IPS DF 6.9 (cell line): ENCODE measurements at regions not wholly inside any gene's neighbourhood (a gene's known extent, or its start where the extent isn't known, plus 50 kb on each side); places are given as distances from the start of the nearest gene placed in this dataset.
"Not testable (repeated sequence)": the region's sequence is repeated elsewhere in the genome, so short reads cannot be mapped to it uniquely, and the experiment has no call there.

Experiments
- DNase-seq: peaks from one replicate; pipeline ENCODE4 v3.0.0-alpha.2; 2013; ENCODE audit warnings: low read depth, low spot score
- H3K27ac ChIP-seq: one replicate; pipeline ENCODE4 v1.5.1; 2013; ENCODE audit warnings: low read length, control low read depth
- H3K27me3 ChIP-seq: 2 replicates; pipeline ENCODE4 v1.6.1; 2013; ENCODE audit warnings: mild to moderate bottlenecking, low read length; ENCODE audit not compliant: control insufficient read depth, insufficient read depth
- H3K36me3 ChIP-seq: 2 replicates; pipeline ENCODE4 v1.6.1; 2013; ENCODE audit warnings: low read length; ENCODE audit not compliant: control insufficient read depth, insufficient read depth
- H3K4me1 ChIP-seq: 2 replicates; pipeline ENCODE4 v1.6.1; 2013; ENCODE audit warnings: low read length; ENCODE audit not compliant: control insufficient read depth, insufficient read depth
- H3K4me3 ChIP-seq: 2 replicates; pipeline ENCODE4 v1.5.1; 2013; ENCODE audit warnings: mild to moderate bottlenecking, low read length
- H3K9me3 ChIP-seq: 2 replicates; pipeline ENCODE4 v1.6.1; 2013; ENCODE audit warnings: low read length, inconsistent platforms; ENCODE audit not compliant: control insufficient read depth, insufficient read depth
- WGBS: extraction: QIAGEN DNeasy Blood & Tissue Kit; methylation state at CpG from one replicate; pipeline ENCODE4 v1.1.7; 2013; ENCODE audit warnings: mixed read lengths, missing lambda C conversion rate; ENCODE audit not compliant: insufficient read length, insufficient coverage; 5-methylcytosine and 5-hydroxymethylcytosine counted together

- WGBS = no CpG with 5 or more reads among the region's 6 CpGs
- Histone ChIP-seq H3K9me3 (no peaks in the 10 kb centered on the region), H3K27me3 (no peaks in the 10 kb centered on the region), H3K4me1 (no peaks in the 10 kb centered on the region), H3K27ac (no peak overlapping the region), H3K4me3 (no peak overlapping the region), H3K36me3 (no peaks in the 10 kb centered on the region)
- no peak for DNase-seq
Measured at GRCh38 chr18:66440433-66440832, 163.5 kb downstream of the CDH19 start.

- no CpG with 5 or more reads among the region's 7 CpGs for WGBS
- Histone ChIP-seq H3K27me3 (no peaks in the 10 kb centered on the region), H3K4me3 (no peak overlapping the region), H3K4me1 (no peaks in the 10 kb centered on the region), H3K9me3 (no peaks in the 10 kb centered on the region), H3K27ac (no peak overlapping the region), H3K36me3 (no peaks in the 10 kb centered on the region)
- no peak for DNase-seq
Measured at GRCh38 chr18:66439670-66440069, 164.2 kb downstream of the CDH19 start.

DNA sequence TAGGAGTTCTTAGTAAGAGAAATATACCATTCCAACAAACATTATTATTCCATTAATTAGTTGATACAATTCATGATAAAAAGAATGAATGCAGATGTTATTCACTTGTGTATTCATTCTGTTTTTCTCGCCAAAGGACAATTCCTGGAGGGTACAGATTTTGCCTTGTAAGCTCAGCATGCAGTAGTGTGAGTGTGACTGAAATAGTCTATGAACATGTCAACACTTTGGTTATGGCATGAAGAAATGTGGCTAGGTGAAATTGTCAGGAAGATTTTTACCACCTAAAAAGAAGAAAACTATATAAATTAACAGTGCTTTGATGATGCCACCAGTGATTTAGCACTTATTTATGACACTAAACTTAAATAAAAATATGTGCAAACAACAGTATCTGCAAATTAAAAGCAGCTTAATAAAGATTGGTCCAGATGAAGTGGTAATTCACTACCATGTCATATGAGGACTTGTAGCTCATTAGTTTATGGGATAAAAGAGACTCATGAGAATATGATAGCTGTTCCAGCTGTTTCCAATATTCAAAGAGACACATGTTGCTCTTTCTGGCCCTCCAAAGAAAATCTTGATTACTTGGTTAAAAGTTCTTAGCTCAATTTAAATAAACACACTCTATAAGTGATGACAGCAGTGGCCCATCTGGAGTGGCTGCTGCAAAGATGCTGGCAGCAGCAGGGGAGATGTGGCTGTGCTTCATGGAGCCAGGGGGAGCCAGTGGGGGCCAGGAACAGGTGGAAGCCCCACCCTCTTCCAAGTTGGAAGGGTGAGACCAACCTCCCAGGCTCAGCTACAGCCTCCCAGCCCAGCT lies 165.0 kb downstream of the CDH19 start:
- Histone ChIP-seq H3K27ac (no peak overlapping the region), H3K36me3 (no peaks in the 10 kb centered on the region), H3K4me1 (no peaks in the 10 kb centered on the region), H3K4me3 (no peak overlapping the region), H3K27me3 (no peaks in the 10 kb centered on the region), H3K9me3 (no peaks in the 10 kb centered on the region)
- no CpG with 5 or more reads among the region's 1 CpG for WGBS
- DNase-seq = no peak

DNA sequence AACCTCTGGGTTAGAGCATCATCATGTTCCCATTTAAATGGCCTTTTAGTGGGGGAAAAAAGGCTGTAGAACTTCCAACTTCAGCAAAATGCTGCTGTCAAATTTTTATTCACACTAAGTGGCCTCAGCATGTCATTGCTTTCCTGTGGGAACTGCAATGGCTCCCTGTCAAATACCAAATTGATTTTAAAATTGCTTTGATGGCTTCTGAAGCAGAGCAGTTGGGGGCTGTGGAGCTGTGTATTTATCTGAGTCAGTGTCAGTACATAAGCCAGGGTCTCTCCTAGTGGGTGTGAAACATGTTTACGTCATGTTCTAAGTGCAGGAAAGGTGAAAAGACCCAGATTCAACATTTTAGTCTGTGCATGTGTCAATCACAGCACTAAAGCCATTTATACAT lies 171.3 kb downstream of the CDH19 start:
- no peaks in the 10 kb centered on the region for H3K4me1 ChIP-seq
- no peaks in the 10 kb centered on the region for H3K36me3 ChIP-seq
- no peak overlapping the region for H3K27ac ChIP-seq
- WGBS = no CpG with 5 or more reads among the region's 1 CpG
- no peaks in the 10 kb centered on the region for H3K9me3 ChIP-seq
- no peaks in the 10 kb centered on the region for H3K27me3 ChIP-seq
- no peak for DNase-seq
- H3K4me3 ChIP-seq = no peak overlapping the region

DNA sequence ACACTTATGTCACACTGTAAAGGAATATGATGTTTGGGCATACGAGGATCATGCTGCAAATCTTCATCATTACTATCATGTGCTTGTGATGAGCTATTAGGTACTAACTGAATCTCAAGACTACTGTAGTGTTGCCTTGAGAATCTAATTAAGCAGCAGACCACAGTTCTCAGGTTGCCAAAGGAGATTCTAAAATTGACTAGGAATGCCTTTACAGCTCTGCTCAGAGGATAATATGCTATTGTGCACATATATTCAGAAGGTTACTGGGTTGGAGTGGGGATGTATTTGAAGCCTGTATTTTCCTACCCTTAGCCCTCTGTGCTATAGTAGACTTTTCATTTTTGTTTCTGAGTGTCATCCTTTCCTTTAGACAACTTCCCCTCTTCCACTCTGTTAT lies 175.1 kb downstream of the CDH19 start:
- Histone ChIP-seq H3K27me3 (no peaks in the 10 kb centered on the region), H3K4me3 (no peak overlapping the region), H3K9me3 (no peaks in the 10 kb centered on the region), H3K27ac (no peak overlapping the region), H3K36me3 (no peaks in the 10 kb centered on the region), H3K4me1 (no peaks in the 10 kb centered on the region)
- DNase-seq = no peak
- no CpG with 5 or more reads among the region's 1 CpG for WGBS

- no peaks in the 10 kb centered on the region for H3K27me3 ChIP-seq
- H3K36me3 ChIP-seq = no peaks in the 10 kb centered on the region
- no peak for DNase-seq
- WGBS = no CpG with 5 or more reads among the region's 5 CpGs
- H3K4me3 ChIP-seq = no peak overlapping the region
- H3K27ac ChIP-seq = no peak overlapping the region
- no peaks in the 10 kb centered on the region for H3K4me1 ChIP-seq
- H3K9me3 ChIP-seq = no peaks in the 10 kb centered on the region
Measured at GRCh38 chr18:66419400-66419799, 184.5 kb downstream of the CDH19 start.

GRCh38 chr18:66410692-66411091 lies 193.2 kb downstream of the CDH19 start:
- DNase-seq = no peak
- no CpG with 5 or more reads among the region's 3 CpGs for WGBS
- no peak overlapping the region for H3K4me3 ChIP-seq

DNA sequence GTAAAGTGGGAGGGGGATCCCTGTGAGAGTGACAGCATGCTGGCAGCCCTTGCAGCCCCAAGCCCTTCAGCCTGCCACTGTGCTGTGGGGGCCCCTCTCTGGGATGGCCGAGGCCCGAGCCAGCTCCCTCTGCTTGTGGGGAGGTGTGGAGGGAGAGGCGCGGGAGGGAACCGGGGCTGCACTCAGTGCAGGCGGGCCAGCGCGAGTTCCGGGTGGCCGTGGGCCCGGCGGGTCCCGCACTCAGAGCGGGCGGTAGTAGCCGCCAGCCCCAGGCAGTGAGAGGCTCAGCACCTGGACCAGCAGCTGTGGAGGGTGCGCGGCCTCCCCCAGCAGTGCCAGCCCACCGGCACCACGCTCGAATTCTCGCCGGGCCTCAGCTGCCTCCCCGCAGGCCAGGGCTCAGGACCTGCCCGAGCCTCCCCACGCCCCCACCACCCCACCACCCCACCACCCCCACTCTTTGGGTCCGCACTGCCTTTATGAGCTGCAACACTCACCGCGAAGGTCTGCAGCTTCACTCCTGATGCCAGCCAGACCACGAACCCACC lies 208.1 kb downstream of the CDH19 start:
- DNase-seq = no peak
- no CpG with 5 or more reads among the region's 30 CpGs for WGBS
- no peak overlapping the region for H3K4me3 ChIP-seq
- H3K27ac ChIP-seq = no peak overlapping the region
- H3K27me3 ChIP-seq = no peaks in the 10 kb centered on the region
- H3K4me1 ChIP-seq = no peaks in the 10 kb centered on the region
- peaks cover 2% of the 10 kb centered on the region for H3K9me3 ChIP-seq
- H3K36me3 ChIP-seq = no peaks in the 10 kb centered on the region

More at GRCh38 chr18:66410692-66411091, 193.2 kb downstream of the CDH19 start:
- Histone ChIP-seq H3K4me1 (no peaks in the 10 kb centered on the region), H3K27me3 (no peaks in the 10 kb centered on the region), H3K9me3 (no peaks in the 10 kb centered on the region), H3K27ac (no peak overlapping the region), H3K36me3 (no peaks in the 10 kb centered on the region)

GRCh38 chr18:66393463-66393862 lies 210.4 kb downstream of the CDH19 start:
- WGBS = no CpG with 5 or more reads among the region's 1 CpG
- peak; percentile 5 for DNase-seq
- Histone ChIP-seq H3K9me3 (peaks cover 3% of the 10 kb centered on the region), H3K4me3 (no peak overlapping the region), H3K36me3 (no peaks in the 10 kb centered on the region), H3K27me3 (no peaks in the 10 kb centered on the region), H3K27ac (no peak overlapping the region), H3K4me1 (no peaks in the 10 kb centered on the region)

DNA sequence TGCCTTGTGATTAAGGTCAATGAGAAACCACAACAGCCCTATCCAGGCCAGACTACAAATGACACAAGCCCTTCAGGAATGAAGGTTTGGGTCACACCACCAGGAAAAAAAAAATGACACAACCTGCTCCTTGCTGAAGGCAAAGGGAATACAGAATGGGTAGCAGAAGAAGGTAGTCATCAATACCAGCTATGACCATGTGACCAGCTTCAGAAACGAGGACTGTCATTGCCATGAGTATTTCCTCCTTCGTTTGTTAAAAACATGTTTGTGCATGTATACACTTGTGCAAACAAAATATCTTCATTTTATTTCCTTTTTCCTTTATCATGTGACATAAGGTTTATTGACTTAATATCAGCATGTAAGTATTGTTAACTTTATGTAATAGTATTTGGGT lies 226.6 kb downstream of the CDH19 start:
- no peaks in the 10 kb centered on the region for H3K4me1 ChIP-seq
- H3K4me3 ChIP-seq = no peak overlapping the region
- no peak for DNase-seq
- no peak overlapping the region for H3K27ac ChIP-seq
- no peaks in the 10 kb centered on the region for H3K36me3 ChIP-seq
- no CpG with 5 or more reads among the region's 2 CpGs for WGBS
- no peaks in the 10 kb centered on the region for H3K9me3 ChIP-seq
- H3K27me3 ChIP-seq = no peaks in the 10 kb centered on the region

- not testable (repeated sequence) for H3K4me1 ChIP-seq, H3K36me3 ChIP-seq, H3K4me3 ChIP-seq, H3K27me3 ChIP-seq, DNase-seq, H3K27ac ChIP-seq, H3K9me3 ChIP-seq
- no CpG with 5 or more reads among the region's 2 CpGs for WGBS
Measured at GRCh38 chr18:66375391-66375790, 228.5 kb downstream of the CDH19 start.
